ENCODE measurements at regions not wholly inside any gene's neighbourhood (a gene's known extent, or its start where the extent isn't known, plus 50 kb on each side); places are given as distances from the start of the nearest gene placed in this dataset.

DNA sequence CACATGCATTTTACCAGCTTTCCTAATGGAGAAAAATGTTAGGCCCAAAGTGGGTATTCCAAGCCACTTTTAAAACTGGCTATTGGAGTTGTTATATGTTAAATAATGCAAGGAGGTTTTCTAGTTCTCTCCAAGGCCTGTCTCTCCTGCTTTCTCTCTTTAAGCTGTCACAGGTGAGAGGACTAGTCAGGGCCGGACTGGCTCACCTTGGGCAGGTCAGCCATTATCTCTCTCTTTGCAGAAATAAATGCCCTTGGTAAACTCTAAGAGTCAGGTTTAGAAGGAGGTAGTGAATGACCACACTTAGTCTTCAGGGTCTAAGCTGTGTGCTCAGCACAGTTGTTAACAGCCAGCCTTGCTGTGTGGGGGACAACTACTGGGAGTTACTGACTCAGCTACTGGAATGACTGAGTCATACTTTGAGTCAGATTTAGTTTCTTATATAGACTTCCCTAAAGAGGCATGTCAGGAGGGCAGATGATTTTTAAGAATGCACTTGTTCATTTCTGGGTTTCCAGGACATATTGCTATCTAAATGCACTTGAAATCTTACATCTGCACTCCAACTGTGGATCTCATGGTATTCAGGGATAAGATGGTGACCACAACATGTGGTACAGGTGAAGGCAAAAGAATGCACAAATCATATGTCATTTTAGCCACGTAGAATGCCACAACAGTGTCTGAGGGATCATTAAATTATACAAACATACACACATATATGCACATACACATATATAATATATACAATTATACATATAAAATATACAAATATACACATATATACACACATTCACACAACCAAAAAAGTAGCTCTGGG, 719.4 kb downstream of the EPM2A start:
- no peaks in the 10 kb centered on the region for H3K27me3 ChIP-seq
- H3K4me1 ChIP-seq = no peaks in the 10 kb centered on the region
- H3K36me3 ChIP-seq = no peaks in the 10 kb centered on the region
- H3K4me3 ChIP-seq (ENCODE audit: low read depth, low read length) = no peak overlapping the region
- TF ChIP-seq, protein P1, sequence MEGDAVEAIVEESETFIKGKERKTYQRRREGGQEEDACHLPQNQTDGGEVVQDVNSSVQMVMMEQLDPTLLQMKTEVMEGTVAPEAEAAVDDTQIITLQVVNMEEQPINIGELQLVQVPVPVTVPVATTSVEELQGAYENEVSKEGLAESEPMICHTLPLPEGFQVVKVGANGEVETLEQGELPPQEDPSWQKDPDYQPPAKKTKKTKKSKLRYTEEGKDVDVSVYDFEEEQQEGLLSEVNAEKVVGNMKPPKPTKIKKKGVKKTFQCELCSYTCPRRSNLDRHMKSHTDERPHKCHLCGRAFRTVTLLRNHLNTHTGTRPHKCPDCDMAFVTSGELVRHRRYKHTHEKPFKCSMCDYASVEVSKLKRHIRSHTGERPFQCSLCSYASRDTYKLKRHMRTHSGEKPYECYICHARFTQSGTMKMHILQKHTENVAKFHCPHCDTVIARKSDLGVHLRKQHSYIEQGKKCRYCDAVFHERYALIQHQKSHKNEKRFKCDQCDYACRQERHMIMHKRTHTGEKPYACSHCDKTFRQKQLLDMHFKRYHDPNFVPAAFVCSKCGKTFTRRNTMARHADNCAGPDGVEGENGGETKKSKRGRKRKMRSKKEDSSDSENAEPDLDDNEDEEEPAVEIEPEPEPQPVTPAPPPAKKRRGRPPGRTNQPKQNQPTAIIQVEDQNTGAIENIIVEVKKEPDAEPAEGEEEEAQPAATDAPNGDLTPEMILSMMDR (IDR thresholded peaks at IDR 0.05; ENCODE audit: low read depth, low read length) = no peak
- no peaks in the 10 kb centered on the region for H3K9me3 ChIP-seq
- DNase-seq = no peak

DNA sequence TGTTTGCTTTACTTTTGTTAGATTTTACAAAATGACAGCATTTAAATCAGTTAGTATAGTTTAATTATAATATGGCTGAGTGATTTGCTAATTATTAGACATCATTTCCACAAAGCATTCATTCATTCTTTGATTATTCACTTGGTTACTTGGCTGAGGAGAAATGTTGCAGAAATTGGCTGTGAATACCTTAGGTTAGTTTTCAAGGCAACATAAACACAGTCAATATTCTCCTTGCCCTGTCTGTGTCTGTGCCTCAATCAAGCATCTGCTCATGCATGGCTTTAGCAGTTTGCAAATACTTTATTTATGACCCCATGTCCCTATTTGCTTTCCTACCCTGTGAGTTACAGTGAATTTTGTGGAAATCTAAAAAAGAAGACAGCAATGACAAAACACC, 718.3 kb downstream of the EPM2A start:
- H3K4me1 ChIP-seq = no peaks in the 10 kb centered on the region
- no peaks in the 10 kb centered on the region for H3K36me3 ChIP-seq
- H3K4me3 ChIP-seq (ENCODE audit: low read depth, low read length) = no peak overlapping the region
- no peaks in the 10 kb centered on the region for H3K27me3 ChIP-seq
- TF ChIP-seq, protein P1 (IDR thresholded peaks at IDR 0.05; ENCODE audit: low read depth, low read length) = no peak
- no peak for DNase-seq
- no peaks in the 10 kb centered on the region for H3K9me3 ChIP-seq

DNA sequence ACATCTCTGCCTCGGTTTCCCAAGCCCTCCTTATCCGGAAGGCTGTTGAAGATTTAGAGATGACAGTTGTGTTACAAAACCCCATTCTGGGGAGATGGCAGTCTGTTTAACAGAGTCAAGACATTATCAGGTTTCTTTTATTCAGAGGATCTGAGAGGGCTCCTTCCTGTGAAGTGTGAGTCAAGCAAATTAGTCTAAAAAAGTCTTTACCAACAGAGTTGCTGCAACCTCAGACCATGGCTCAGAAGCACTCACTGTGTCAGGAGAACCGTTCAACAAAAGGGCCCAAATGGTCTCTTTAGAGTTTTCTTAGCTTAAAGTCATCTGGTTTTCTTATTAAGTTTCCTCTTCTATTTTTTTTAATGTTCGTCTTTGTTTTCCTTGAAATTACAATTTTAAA, 717.8 kb downstream of the EPM2A start:
- Histone ChIP-seq H3K27me3 (no peaks in the 10 kb centered on the region), H3K9me3 (no peaks in the 10 kb centered on the region), H3K36me3 (no peaks in the 10 kb centered on the region), H3K4me1 (no peaks in the 10 kb centered on the region), H3K4me3 (ENCODE audit: low read depth, low read length) (no peak overlapping the region)
- no peak for DNase-seq
- TF ChIP-seq, protein P1 (IDR thresholded peaks at IDR 0.05; ENCODE audit: low read depth, low read length) = no peak

DNA sequence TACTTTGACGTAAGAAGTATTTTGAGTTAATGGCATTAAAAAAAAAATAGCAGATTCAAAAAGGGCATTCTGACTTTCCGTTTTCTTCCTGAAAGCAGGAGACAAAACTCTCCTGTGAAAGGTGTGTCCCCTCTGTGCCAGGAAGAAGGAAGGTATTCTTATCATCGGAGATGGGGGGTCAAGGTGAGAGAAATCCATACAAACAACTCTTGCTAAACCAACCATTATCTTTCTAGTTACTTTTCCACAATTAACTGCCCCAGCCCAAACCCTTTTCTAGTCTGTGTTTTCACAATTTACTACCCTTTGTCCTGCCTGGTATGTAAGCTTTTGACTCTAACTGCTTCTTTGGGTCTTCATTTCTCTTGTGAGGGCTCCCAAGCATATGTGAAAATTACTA, 717.3 kb downstream of the EPM2A start:
- no peak for DNase-seq
- no peaks in the 10 kb centered on the region for H3K9me3 ChIP-seq
- no peaks in the 10 kb centered on the region for H3K27me3 ChIP-seq
- TF ChIP-seq, protein P1 (IDR thresholded peaks at IDR 0.05; ENCODE audit: low read depth, low read length) = no peak
- no peaks in the 10 kb centered on the region for H3K36me3 ChIP-seq
- no peak overlapping the region for H3K4me3 ChIP-seq (ENCODE audit: low read depth, low read length)
- H3K4me1 ChIP-seq = no peaks in the 10 kb centered on the region

DNA sequence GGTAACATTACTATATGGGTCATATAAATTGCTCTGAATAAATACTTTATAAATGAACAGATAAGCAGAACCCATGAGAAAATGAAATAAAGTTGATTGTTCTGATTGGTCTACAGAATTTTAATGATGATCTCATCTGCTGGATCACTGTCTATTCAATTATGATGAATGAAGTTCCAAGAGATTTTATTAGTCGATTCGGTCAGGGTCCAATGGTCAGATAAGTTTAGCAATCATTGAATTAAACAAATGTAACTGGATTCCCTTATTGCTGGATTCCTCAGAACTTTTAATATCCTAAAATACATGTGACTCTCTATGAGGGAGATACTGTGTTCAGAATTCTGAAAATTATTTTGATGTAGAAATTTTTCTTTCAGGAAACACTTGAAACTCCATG, 715.2 kb downstream of the EPM2A start:
- Histone ChIP-seq H3K27me3 (no peaks in the 10 kb centered on the region), H3K36me3 (no peaks in the 10 kb centered on the region), H3K4me1 (no peaks in the 10 kb centered on the region), H3K4me3 (ENCODE audit: low read depth, low read length) (no peak overlapping the region), H3K9me3 (no peaks in the 10 kb centered on the region)
- DNase-seq = no peak
- TF ChIP-seq, protein P1 (IDR thresholded peaks at IDR 0.05; ENCODE audit: low read depth, low read length) = no peak

DNA sequence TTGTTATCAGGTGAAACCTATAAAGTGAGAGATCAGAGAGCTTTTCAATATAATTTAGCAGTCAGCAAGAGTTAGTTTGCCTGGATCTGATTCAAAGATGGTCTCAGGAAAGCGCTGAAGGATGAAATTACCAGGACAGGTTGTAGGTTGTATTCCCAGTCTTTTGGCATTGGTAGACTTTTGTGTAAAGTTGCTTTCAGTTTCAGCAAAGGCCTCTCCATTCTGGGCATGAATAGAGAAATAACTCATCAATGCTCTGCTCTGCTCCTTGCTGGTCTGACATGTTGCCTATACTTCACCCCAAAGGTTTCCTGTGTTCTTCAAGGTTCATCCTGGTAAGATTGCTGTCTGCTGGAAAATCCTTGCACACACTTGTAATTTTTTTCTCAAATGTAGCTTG, 714.8 kb downstream of the EPM2A start:
- TF ChIP-seq, protein P1 (IDR thresholded peaks at IDR 0.05; ENCODE audit: low read depth, low read length) = no peak
- Histone ChIP-seq H3K9me3 (no peaks in the 10 kb centered on the region), H3K36me3 (no peaks in the 10 kb centered on the region), H3K27me3 (no peaks in the 10 kb centered on the region), H3K4me3 (ENCODE audit: low read depth, low read length) (no peak overlapping the region), H3K4me1 (no peaks in the 10 kb centered on the region)
- DNase-seq = no peak
